DMS114 treated with DMSO at 0.1 percent for 48 hours (cell line): ENCODE measurements at regions not wholly inside any gene's neighbourhood (a gene's known extent, or its start where the extent isn't known, plus 50 kb on each side); places are given as distances from the start of the nearest gene placed in this dataset.

Source experiments
- DNase-seq: peaks from one replicate; lab custom pipeline; 2025; ENCODE audit not compliant: unreplicated experiment; lab: John Stamatoyannopoulos, UW

DNA sequence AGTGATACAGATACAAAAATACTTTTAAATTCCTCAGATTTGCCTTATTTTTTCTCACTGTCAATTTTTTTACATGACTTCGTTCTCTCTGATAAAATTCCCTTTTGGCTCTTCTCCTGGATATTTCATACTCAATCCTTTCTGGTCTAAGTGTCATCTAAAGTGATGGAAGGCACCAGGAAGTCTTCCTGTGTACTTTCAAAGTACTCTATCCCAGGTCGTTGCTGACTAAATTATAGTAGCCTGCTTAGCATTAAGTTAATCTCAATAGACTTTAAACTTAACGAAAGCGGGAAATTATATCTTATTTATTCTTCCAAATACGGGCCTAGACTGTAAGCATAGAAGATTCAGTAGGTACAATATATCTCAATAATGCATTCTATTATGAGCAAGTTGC lies 67.8 kb downstream of the CASP12 start:
- no peak for DNase-seq

GRCh38 chr11:104830080-104830479 lies 68.2 kb downstream of the CASP12 start:
- no peak for DNase-seq

- no peak for DNase-seq
Observed at GRCh38 chr11:104826772-104827171, 71.5 kb downstream of the CASP12 start.

DNA sequence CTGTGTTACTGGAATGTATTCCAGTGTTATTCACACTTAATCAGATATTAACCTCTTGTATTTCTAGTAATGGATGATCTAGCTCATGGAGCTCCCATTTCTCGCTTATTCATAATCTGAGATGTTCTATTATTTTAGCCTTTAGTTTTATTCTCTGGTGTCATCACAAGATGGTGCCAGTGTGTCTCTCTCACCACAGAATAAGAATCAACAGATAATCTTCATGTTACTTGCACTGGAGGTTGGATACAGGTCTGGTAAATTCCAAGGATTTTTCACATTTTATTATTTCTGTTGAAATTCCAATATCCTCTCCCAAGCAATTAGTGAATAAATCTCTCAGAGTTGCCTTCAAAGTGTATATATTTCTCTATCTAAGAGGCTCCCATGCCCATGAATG lies 74.6 kb downstream of the CASP12 start:
- DNase-seq, result no peak

DNA sequence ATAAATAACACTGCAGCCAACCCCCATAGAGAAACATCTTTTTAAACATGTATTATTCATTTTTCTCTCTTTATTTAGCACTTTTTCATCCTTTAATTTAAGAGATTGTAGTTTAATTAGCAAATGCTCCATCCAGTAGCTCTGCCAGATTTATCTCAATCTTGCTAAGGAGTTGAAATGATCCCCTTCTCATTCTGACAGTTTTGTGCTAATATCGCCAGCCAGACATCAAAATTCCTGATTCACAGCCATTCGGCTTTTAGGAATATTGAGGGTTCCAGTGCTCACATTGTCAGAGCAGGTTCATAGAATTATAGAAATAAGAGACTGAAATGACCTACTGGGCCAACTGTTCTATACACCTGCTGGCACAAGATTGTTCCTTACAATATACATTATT lies 77.8 kb downstream of the CASP12 start:
- no peak for DNase-seq

- DNase-seq, result no peak
Observed at GRCh38 chr11:104819603-104820002, 78.7 kb downstream of the CASP12 start.

DNA sequence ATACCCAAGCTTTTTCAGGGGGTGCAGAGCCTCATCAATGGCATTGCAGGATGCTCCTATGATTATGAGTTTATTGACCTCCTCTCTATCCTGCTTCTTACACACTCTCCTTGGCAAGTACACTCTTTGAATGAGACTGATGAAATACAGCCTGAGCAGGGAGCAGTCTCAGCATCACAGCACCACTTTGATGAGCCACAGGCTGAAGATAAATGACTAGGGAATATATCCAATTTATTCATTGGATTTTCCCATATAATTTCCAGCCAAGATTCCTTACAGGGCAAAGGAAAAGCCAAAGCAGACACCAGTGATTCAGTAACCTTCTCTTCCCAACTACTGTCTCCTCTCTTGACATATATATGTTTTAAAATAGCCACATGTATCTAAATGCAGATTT lies 79.2 kb downstream of the CASP12 start:
- no peak for DNase-seq

DNA sequence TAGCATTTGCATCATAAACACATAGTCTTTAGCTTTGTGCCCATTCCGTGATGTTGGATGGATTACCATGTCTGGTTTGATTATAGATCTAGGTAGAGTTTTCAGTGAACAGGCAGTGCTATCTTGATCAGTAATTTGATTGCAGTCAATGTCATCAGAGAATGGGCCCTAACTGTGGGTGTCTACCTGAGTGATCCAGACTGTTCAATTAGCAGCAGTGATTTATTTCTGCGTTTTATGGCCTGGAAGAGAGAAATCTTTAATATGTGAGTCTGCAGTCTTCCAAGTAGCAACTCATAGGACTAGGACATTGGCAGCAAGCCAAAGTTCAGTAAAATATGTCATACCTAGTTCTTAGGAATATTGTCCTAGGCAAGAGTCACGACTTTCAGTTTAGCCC lies 80.3 kb downstream of the CASP12 start:
- no peak for DNase-seq

DNA sequence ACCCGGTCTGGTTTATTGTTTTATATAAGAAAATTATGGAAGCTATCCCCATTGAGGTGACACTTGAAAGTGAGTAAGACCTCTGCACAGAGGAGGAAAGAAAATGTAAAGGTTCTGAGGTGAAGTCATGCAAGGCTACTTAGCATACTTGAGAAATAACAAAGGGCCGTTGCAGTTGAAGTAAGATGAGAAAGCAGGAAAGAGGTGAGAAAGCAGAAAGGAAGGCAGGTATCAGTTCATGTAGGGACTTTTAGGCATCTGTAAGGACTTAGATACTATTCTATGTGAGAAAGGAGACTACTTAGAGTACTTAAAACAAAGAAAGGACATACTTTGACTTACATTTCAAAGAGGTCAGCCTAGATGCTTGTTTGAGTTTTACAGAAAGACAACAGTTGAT lies 84.7 kb downstream of the CASP12 start:
- no peak for DNase-seq

- DNase-seq, result no peak
Observed at GRCh38 chr11:104812103-104812788, 86.0 kb downstream of the CASP12 start.

- no peak for DNase-seq
Observed at GRCh38 chr11:104803776-104804175, 94.5 kb downstream of the CASP12 start.

GRCh38 chr11:104799251-104799650 lies 99.0 kb downstream of the CASP12 start:
- no peak for DNase-seq

DNA sequence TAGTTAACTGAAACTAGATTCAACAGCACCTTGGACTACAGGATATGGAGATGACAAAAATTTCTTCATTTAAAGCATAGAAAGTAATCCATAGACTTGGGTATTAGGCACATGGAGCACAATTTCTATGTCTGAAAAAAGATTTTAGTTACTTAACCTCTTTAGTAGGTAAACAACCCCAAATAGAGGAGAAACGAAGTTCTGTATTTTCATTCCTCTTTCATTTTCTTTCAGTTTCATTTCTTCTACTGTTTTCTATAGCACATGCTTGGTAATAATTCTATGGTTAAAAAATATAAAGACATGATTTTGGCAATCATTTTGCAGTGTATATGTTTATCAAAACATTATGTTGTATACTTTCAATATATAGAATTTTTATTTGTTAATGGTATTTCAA lies 99.5 kb downstream of the CASP12 start:
- no peak for DNase-seq

GRCh38 chr11:104796301-104796700 lies 102.0 kb downstream of the CASP12 start:
- DNase-seq, result no peak

DNA sequence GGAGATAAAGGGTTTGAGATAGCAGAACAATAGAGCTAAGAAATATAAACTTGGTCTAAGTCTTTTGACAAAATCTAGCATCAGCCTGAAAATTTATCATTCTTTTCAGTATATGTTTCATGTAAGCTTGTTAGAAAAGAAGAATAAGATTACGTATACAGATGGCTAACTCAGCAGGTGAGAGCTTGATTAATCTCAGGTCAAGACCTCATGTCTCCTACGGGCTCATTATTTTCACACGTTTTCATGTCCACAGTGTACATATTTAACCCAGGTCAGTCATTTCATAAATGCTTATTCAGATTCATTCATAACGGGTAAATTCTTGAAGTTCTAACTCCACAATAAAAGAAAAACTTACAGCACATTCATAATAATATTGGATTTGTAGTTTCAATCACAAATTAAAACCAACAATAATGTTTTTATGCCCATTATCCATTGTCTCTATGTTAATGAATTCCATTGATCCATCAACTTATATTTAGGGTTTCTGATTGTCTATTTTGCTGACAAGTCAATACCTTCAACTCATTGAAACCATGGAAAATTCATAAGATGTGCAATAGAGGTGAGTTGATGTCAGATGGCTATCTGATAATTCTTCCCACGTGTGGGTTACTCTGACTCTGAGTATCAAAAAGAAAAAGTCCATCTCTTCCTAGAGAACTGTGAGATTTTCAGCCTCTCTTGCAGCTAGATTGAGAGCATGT lies 102.6 kb downstream of the CASP12 start:
- no peak for DNase-seq

DNA sequence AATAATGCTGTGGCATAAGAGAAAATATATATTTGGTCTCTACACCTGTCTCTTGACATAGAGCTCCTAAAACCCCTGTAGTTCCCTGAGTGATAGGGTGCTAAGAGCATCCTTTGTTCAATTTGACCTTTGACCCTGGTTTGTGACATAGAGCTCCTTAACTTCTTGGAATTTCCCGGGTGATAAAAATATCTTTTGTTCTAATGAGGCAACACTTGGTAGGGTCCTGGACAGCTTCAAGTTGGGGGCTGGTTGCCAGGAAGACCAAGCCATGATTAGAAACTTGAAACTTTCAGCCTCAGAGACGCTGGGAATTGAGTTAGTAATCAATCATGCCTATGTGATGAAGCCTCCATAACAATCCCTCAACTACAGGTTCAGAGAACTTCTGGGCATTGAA lies 105.4 kb downstream of the CASP12 start:
- DNase-seq, result no peak

DNA sequence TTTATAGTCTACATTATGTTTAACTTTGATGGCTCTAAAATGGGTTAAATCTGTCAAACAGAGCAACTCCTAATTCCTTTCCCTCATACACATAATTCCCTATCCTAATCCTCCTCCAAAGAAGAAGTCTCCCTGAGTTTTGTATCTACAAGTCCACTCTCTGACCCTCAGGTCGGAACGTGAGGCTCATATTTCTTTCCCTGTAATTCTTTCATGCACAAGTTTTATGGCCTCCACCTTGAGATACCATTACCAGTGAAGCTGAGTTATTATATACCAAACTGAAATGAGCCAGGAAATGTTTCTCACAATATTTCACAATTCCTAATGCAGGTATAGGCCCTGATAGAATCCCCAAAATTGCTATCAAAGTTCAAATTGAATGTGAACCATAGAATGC lies 106.4 kb downstream of the CASP12 start:
- no peak for DNase-seq

DNA sequence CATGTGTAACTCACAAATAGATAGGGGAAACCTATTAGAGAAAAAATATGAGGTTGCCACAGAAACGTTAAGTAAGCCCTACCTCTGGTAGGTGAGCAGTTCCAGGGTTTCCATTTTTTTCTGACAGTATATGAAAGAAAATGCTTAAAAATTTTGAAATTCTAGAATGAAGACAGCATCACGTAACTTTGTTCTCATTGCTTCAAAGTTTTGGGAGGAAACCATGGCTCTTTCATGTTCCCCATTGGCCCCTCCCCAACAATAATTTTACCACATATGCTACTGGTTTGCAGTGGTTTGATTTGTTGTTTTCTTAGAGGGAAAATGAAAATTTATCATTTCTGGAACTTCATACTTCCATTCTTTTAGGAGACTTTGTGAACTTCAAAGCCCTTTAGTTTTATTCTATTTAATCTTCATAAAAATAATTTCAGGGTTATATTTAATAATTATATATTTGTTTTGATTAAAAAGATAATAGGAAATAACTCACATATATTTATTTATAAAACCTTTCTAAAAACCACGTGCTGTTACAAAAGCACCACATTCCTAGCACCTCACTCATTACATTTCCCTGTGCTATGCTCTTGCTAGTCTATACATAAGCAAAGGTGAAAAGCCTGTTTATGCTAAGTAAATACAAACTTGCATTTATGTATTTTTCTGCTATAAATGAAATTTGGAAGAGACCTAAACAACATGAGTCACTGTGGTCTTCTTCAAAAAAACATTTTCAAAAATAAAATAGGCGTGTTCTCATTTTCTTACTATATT lies 113.4 kb downstream of the CASP12 start:
- DNase-seq, result no peak

DNA sequence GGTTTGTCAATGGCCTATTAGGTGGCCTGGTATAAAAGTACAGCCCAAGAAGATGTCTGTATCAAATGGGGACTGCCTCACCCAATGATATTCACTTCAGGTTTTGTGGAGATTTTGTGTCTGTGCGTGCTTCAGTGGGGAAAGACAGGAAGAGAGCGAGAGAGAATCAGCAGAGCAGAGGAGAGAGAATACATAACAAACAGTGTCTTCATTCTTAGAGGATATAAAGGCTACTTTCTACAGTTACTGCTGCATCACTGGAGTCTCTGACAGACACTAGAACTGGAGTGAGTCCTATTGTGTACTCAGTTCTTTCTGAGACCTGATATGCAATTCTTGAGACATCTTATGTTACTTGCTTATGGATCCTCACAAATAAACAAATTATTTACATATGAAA lies 115.0 kb downstream of the CASP12 start:
- no peak for DNase-seq

DNA sequence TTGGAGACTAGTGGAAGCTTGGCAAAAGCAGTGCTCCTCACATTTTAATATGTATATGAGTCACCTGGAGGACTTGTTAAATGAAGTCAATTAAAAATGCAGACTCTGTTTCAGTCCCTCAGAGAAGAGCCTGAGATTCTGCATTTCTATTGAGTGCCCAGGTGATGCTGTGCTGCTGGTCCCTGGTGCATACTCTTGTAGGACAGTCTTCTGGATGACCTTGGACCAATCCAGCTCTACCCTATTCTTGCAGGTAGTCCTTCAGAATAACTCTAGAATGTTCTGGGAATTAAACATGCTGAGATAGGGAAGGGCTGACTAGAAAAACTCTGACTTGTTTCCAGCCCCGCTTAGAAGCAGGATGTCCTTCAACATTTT lies 115.9 kb downstream of the CASP12 start:
- DNase-seq, result no peak

- no peak for DNase-seq
Observed at GRCh38 chr11:104781719-104782376, 116.4 kb downstream of the CASP12 start.

DNA sequence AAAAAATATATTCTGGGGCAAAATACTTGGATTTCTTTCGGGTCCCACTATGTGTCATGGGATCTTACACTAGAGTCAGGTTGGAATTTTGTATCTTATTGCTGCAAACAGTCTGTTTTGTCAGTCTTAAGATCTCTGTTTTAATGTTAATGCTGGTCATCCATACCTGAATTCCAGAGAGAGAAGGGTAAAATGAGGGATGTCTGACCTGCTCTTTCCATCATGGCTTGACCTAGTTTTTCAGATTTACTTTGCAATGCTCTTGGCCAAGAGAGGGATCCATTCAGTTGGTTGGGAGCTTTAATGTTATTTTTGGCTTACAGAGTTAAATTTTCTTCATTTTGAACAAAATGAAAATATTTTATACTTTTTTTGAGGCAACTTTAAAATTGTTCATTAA lies 117.2 kb downstream of the CASP12 start:
- DNase-seq, result no peak
